ENCODE measurements at regions not wholly inside any gene's neighbourhood (a gene's known extent, or its start where the extent isn't known, plus 50 kb on each side); places are given as distances from the start of the nearest gene placed in this dataset.

DNA sequence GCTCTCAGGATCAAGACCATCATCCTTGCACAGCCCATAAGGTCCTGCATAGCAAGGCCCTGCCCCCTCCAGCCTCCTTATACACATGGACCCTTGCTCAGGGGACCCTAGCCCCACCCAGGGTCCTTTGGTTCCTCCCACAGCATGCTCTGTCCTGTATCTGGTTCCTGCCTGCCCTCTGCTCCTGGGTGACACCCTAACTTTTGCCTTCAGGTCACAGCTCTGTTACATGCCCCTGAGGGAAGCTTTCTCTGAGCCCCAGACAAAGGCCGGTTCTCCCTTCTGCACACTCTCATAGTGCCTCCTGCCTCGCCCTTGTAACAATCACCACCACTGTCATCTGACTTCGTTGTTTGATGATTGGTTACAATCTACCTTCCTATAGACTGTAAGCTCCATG lies 204.8 kb downstream of the SMAD2 start:
- TF ChIP-seq RAD21 (IDR thresholded peaks at IDR 0.05; ENCODE audit: low read length) (no peak), NRF1 (IDR thresholded peaks at IDR 0.05; ENCODE audit: low read depth, low read length) (no peak), EP300 (IDR thresholded peaks at IDR 0.05; ENCODE audit: borderline replicate concordance in 1 of 2, low read depth in 1 of 2, low read length in 1 of 2) (no peak)
- TF ChIP-seq, protein P1, sequence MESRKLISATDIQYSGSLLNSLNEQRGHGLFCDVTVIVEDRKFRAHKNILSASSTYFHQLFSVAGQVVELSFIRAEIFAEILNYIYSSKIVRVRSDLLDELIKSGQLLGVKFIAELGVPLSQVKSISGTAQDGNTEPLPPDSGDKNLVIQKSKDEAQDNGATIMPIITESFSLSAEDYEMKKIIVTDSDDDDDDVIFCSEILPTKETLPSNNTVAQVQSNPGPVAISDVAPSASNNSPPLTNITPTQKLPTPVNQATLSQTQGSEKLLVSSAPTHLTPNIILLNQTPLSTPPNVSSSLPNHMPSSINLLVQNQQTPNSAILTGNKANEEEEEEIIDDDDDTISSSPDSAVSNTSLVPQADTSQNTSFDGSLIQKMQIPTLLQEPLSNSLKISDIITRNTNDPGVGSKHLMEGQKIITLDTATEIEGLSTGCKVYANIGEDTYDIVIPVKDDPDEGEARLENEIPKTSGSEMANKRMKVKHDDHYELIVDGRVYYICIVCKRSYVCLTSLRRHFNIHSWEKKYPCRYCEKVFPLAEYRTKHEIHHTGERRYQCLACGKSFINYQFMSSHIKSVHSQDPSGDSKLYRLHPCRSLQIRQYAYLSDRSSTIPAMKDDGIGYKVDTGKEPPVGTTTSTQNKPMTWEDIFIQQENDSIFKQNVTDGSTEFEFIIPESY (IDR thresholded peaks at IDR 0.05; ENCODE audit: borderline replicate concordance, low read depth): no peak
- TF ChIP-seq, protein P2, sequence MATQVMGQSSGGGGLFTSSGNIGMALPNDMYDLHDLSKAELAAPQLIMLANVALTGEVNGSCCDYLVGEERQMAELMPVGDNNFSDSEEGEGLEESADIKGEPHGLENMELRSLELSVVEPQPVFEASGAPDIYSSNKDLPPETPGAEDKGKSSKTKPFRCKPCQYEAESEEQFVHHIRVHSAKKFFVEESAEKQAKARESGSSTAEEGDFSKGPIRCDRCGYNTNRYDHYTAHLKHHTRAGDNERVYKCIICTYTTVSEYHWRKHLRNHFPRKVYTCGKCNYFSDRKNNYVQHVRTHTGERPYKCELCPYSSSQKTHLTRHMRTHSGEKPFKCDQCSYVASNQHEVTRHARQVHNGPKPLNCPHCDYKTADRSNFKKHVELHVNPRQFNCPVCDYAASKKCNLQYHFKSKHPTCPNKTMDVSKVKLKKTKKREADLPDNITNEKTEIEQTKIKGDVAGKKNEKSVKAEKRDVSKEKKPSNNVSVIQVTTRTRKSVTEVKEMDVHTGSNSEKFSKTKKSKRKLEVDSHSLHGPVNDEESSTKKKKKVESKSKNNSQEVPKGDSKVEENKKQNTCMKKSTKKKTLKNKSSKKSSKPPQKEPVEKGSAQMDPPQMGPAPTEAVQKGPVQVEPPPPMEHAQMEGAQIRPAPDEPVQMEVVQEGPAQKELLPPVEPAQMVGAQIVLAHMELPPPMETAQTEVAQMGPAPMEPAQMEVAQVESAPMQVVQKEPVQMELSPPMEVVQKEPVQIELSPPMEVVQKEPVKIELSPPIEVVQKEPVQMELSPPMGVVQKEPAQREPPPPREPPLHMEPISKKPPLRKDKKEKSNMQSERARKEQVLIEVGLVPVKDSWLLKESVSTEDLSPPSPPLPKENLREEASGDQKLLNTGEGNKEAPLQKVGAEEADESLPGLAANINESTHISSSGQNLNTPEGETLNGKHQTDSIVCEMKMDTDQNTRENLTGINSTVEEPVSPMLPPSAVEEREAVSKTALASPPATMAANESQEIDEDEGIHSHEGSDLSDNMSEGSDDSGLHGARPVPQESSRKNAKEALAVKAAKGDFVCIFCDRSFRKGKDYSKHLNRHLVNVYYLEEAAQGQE (IDR thresholded peaks at IDR 0.05; ENCODE audit: low read depth, low read length): no peak
- TF ChIP-seq, protein P3, sequence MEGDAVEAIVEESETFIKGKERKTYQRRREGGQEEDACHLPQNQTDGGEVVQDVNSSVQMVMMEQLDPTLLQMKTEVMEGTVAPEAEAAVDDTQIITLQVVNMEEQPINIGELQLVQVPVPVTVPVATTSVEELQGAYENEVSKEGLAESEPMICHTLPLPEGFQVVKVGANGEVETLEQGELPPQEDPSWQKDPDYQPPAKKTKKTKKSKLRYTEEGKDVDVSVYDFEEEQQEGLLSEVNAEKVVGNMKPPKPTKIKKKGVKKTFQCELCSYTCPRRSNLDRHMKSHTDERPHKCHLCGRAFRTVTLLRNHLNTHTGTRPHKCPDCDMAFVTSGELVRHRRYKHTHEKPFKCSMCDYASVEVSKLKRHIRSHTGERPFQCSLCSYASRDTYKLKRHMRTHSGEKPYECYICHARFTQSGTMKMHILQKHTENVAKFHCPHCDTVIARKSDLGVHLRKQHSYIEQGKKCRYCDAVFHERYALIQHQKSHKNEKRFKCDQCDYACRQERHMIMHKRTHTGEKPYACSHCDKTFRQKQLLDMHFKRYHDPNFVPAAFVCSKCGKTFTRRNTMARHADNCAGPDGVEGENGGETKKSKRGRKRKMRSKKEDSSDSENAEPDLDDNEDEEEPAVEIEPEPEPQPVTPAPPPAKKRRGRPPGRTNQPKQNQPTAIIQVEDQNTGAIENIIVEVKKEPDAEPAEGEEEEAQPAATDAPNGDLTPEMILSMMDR (IDR thresholded peaks at IDR 0.05): no peak

Measured in SK-N-SH (cell line).